Stimulated activated CD8-positive, alpha-beta memory T cell treated with anti-CD3 and anti-CD28 coated beads, Interleukin-15, amount 100 ng/mL, for 24 hours (primary cell): ENCODE measurements at regions not wholly inside any gene's neighbourhood (a gene's known extent, or its start where the extent isn't known, plus 50 kb on each side); places are given as distances from the start of the nearest gene placed in this dataset.
"Not testable (repeated sequence)": the region's sequence is repeated elsewhere in the genome, so short reads cannot be mapped to it uniquely, and the experiment has no call there.

Experiments used
- DNase-seq: peaks from one replicate; pipeline ENCODE4 v3.0.0-alpha.2; 2020; ENCODE audit warnings: low read depth

- DNase-seq = no peak
Observed at GRCh38 chr2:14072338-14072737, 560.2 kb upstream of the LRATD1 start.

- no peak for DNase-seq
Observed at GRCh38 chr2:14074691-14075090, 557.8 kb upstream of the LRATD1 start.

- DNase-seq = no peak
Observed at GRCh38 chr2:14079576-14079975, 552.9 kb upstream of the LRATD1 start.

- no peak for DNase-seq
Observed at GRCh38 chr2:14081521-14081920, 551.0 kb upstream of the LRATD1 start.

GRCh38 chr2:14082640-14083039 is 549.9 kb upstream of the LRATD1 start:
- DNase-seq = no peak

- no peak for DNase-seq
Observed at GRCh38 chr2:14094592-14094991, 537.9 kb upstream of the LRATD1 start.

- DNase-seq = not testable (repeated sequence)
Observed at GRCh38 chr2:14099101-14099500, 533.4 kb upstream of the LRATD1 start.

- no peak for DNase-seq
Observed at GRCh38 chr2:14114275-14114674, 518.2 kb upstream of the LRATD1 start.

GRCh38 chr2:14120376-14120775 is 512.1 kb upstream of the LRATD1 start:
- DNase-seq = no peak

GRCh38 chr2:14123436-14124103 is 508.9 kb upstream of the LRATD1 start:
- DNase-seq = no peak

GRCh38 chr2:14125624-14126293 is 506.8 kb upstream of the LRATD1 start:
- no peak for DNase-seq

- no peak for DNase-seq
Observed at GRCh38 chr2:14126846-14127245, 505.7 kb upstream of the LRATD1 start.

GRCh38 chr2:14127765-14128164 is 504.8 kb upstream of the LRATD1 start:
- DNase-seq = no peak

- no peak for DNase-seq
Observed at GRCh38 chr2:14132386-14132785, 500.1 kb upstream of the LRATD1 start.

- DNase-seq = no peak
Observed at GRCh38 chr2:14134771-14135170, 497.7 kb upstream of the LRATD1 start.

GRCh38 chr2:14136030-14136429 is 496.5 kb upstream of the LRATD1 start:
- no peak for DNase-seq

- DNase-seq = no peak
Observed at GRCh38 chr2:14137643-14138042, 494.9 kb upstream of the LRATD1 start.

- DNase-seq = no peak
Observed at GRCh38 chr2:14140009-14140550, 492.4 kb upstream of the LRATD1 start.

GRCh38 chr2:14143435-14143834 is 489.1 kb upstream of the LRATD1 start:
- no peak for DNase-seq

- DNase-seq = no peak
Observed at GRCh38 chr2:14148216-14148615, 484.3 kb upstream of the LRATD1 start.

GRCh38 chr2:14157816-14158215 is 474.7 kb upstream of the LRATD1 start:
- no peak for DNase-seq

GRCh38 chr2:14180333-14180732 is 452.2 kb upstream of the LRATD1 start:
- DNase-seq = no peak

- DNase-seq = no peak
Observed at GRCh38 chr2:14182227-14182946, 450.1 kb upstream of the LRATD1 start.
